HFFc6 (cell line): ENCODE measurements at regions not wholly inside any gene's neighbourhood (a gene's known extent, or its start where the extent isn't known, plus 50 kb on each side); places are given as distances from the start of the nearest gene placed in this dataset.
"Not testable (repeated sequence)": the region's sequence is repeated elsewhere in the genome, so short reads cannot be mapped to it uniquely, and the experiment has no call there.

ENCODE experiments used
- DNase-seq: peaks from one replicate; pipeline ENCODE4 v3.0.0-alpha.2; 2018
- H3K27ac Mint-ChIP-seq: 2 replicates; pipeline ENCODE4 v1.8.0; 2020; ENCODE audit warnings: mild to moderate bottlenecking, mixed read lengths
- H3K27me3 Mint-ChIP-seq: 2 replicates; pipeline ENCODE4 v1.8.0; 2021; ENCODE audit warnings: mild to moderate bottlenecking, moderate library complexity, mixed read lengths; ENCODE audit not compliant: insufficient read depth
- H3K36me3 Mint-ChIP-seq: 2 replicates; pipeline ENCODE4 v1.8.0; 2021; ENCODE audit warnings: low read depth, mixed read lengths
- H3K4me1 Mint-ChIP-seq: 2 replicates; pipeline ENCODE4 v1.8.0; 2020; ENCODE audit warnings: low read depth, mixed read lengths
- H3K4me3 Mint-ChIP-seq: 2 replicates; pipeline ENCODE4 v1.8.0; 2020; ENCODE audit warnings: mild to moderate bottlenecking, moderate library complexity, mixed read lengths
- H3K9me3 Mint-ChIP-seq: 2 replicates; pipeline ENCODE4 v1.8.0; 2020; ENCODE audit warnings: mild to moderate bottlenecking, mixed read lengths
- CTCF ChIP-seq: fragments of 200-600 bp; sonication (generic); IDR thresholded peaks from 2 replicates; pipeline ENCODE4 v1.5.0; 2021; ENCODE audit warnings: antibody characterized with exemption, mild to moderate bottlenecking

GRCh38 chr6:19562468-19562867 lies 274.7 kb upstream of the ID4 start:
- Mint-ChIP-seq H3K36me3 (no peaks in the 10 kb centered on the region), H3K9me3 (no peaks in the 10 kb centered on the region), H3K27me3 (no peaks in the 10 kb centered on the region; the same call in none of the 2 replicates), H3K27ac (no peak overlapping the region), H3K4me1 (no peaks in the 10 kb centered on the region), H3K4me3 (no peak overlapping the region)
- DNase-seq, result no peak
- no peak for TF ChIP-seq CTCF

GRCh38 chr6:19569563-19569962 lies 267.6 kb upstream of the ID4 start:
- no peak for DNase-seq
- no peak for TF ChIP-seq CTCF
- no peak overlapping the region for H3K27ac Mint-ChIP-seq
- H3K27me3 Mint-ChIP-seq, result no peaks in the 10 kb centered on the region; the same call in 1 of the 2 replicates
- no peaks in the 10 kb centered on the region for H3K4me1 Mint-ChIP-seq
- H3K4me3 Mint-ChIP-seq, result no peak overlapping the region
- H3K9me3 Mint-ChIP-seq, result no peaks in the 10 kb centered on the region
- no peaks in the 10 kb centered on the region for H3K36me3 Mint-ChIP-seq

- H3K9me3 Mint-ChIP-seq, result no peaks in the 10 kb centered on the region
- H3K27ac Mint-ChIP-seq, result no peak overlapping the region
- H3K4me3 Mint-ChIP-seq, result no peak overlapping the region
- H3K27me3 Mint-ChIP-seq, result no peaks in the 10 kb centered on the region; the same call in 1 of the 2 replicates
- H3K36me3 Mint-ChIP-seq, result no peaks in the 10 kb centered on the region
- TF ChIP-seq CTCF, result no peak
- no peaks in the 10 kb centered on the region for H3K4me1 Mint-ChIP-seq
- no peak for DNase-seq
These were observed 266.0 kb upstream of the ID4 start for GRCh38 chr6:19571176-19571575.

- Mint-ChIP-seq H3K36me3 (no peaks in the 10 kb centered on the region), H3K4me1 (no peaks in the 10 kb centered on the region), H3K27ac (no peak overlapping the region), H3K9me3 (peaks cover 6% of the 10 kb centered on the region; the same call in 1 of the 2 replicates), H3K4me3 (no peak overlapping the region), H3K27me3 (no peaks in the 10 kb centered on the region; the same call in 1 of the 2 replicates)
- DNase-seq, result no peak
- TF ChIP-seq CTCF, result no peak
These were observed 258.7 kb upstream of the ID4 start for GRCh38 chr6:19578481-19578880.

GRCh38 chr6:19584207-19584606 lies 253.0 kb upstream of the ID4 start:
- not testable (repeated sequence) for H3K27ac Mint-ChIP-seq, H3K27me3 Mint-ChIP-seq, H3K36me3 Mint-ChIP-seq, DNase-seq, H3K4me3 Mint-ChIP-seq, H3K4me1 Mint-ChIP-seq
- peaks cover 11% of the 10 kb centered on the region for H3K9me3 Mint-ChIP-seq

GRCh38 chr6:19587238-19587942 lies 249.8 kb upstream of the ID4 start:
- no peak overlapping the region for H3K4me3 Mint-ChIP-seq
- no peaks in the 10 kb centered on the region for H3K4me1 Mint-ChIP-seq
- H3K27ac Mint-ChIP-seq, result no peak overlapping the region
- H3K9me3 Mint-ChIP-seq, result peaks cover 4% of the 10 kb centered on the region; the same call in 1 of the 2 replicates
- no peaks in the 10 kb centered on the region for H3K36me3 Mint-ChIP-seq
- peaks cover 5% of the 10 kb centered on the region; the same call in 1 of the 2 replicates for H3K27me3 Mint-ChIP-seq
- DNase-seq, result no peak
- TF ChIP-seq CTCF, result no peak
